WTC11 (cell line): ENCODE measurements at regions not wholly inside any gene's neighbourhood (a gene's known extent, or its start where the extent isn't known, plus 50 kb on each side); places are given as distances from the start of the nearest gene placed in this dataset.
A peak's percentile ranks its signal among the peaks of the same experiment; 100 is the strongest.

Source experiments
- ATAC-seq: fragments of 200-7000 bp; cut with Tn5 transposase; 2 replicates; pipeline ENCODE4 v1.10.0; 2021; ENCODE audit warnings: mild to moderate bottlenecking, moderate library complexity
- CTCF ChIA-PET: fragments of 300-600 bp; sonication (Branson Sonifier 250); formaldehyde crosslinking; loops from one replicate; lab custom pipeline; 2021; ENCODE audit warnings: antibody characterized with exemption; lab: Charles Lee
- POLR2A ChIA-PET: fragments of 350-600 bp; sonication (Branson Sonifier 250); formaldehyde crosslinking; loops from one replicate; lab custom pipeline; 2021; ENCODE audit warnings: antibody characterized with exemption; lab: Charles Lee
- DNase-seq: peaks from one replicate; pipeline ENCODE4 v3.0.0; 2021; ENCODE audit warnings: low spot score
- H3K27ac Mint-ChIP-seq: 2 replicates; pipeline ENCODE4 v1.8.0; 2021; ENCODE audit warnings: mixed read lengths
- H3K27me3 Mint-ChIP-seq: 2 replicates; pipeline ENCODE4 v1.8.0; 2021; ENCODE audit warnings: low read depth, mild to moderate bottlenecking, moderate library complexity, mixed read lengths
- H3K36me3 Mint-ChIP-seq: 2 replicates; pipeline ENCODE4 v1.8.0; 2021; ENCODE audit warnings: mixed read lengths
- H3K4me1 Mint-ChIP-seq: 2 replicates; pipeline ENCODE4 v1.8.0; 2022; ENCODE audit warnings: mixed read lengths
- H3K4me3 Mint-ChIP-seq: 2 replicates; pipeline ENCODE4 v1.8.0; 2021; ENCODE audit warnings: mild to moderate bottlenecking, moderate library complexity, mixed read lengths
- H3K9me3 Mint-ChIP-seq: 2 replicates; pipeline ENCODE4 v1.8.0; 2021; ENCODE audit warnings: mixed read lengths
- ATF1 ChIP-seq: sonication (generic); formaldehyde crosslinking; IDR thresholded peaks from 2 replicates; pipeline ENCODE4 v1.8.1; 2023; ENCODE audit warnings: mild to moderate bottlenecking, moderate library complexity, missing genetic modification reagents
- CREB1 ChIP-seq: sonication (generic); formaldehyde crosslinking; IDR thresholded peaks from 2 replicates; pipeline ENCODE4 v1.8.0; 2023; ENCODE audit warnings: mild to moderate bottlenecking, missing genetic modification reagents
- CTCF ChIP-seq: fragments of 200-600 bp; IDR thresholded peaks from 2 replicates; pipeline ENCODE4 v1.8.0; 2022; ENCODE audit warnings: antibody characterized with exemption
- ERG ChIP-seq: fragments of 250-450 bp; sonication (Bioruptor Pico); IDR thresholded peaks from 2 replicates; pipeline ENCODE4 v1.8.0; 2021; ENCODE audit warnings: mild to moderate bottlenecking
- FOXJ3 ChIP-seq: sonication (generic); formaldehyde crosslinking; IDR thresholded peaks from 2 replicates; pipeline ENCODE4 v1.9.0; 2021; ENCODE audit warnings: missing genetic modification reagents, mild to moderate bottlenecking, borderline replicate concordance
- GABPB1 ChIP-seq: sonication (generic); formaldehyde crosslinking; IDR thresholded peaks from 2 replicates; pipeline ENCODE4 v1.8.1; 2023; ENCODE audit warnings: mild to moderate bottlenecking, missing genetic modification reagents
- NFATC4 ChIP-seq: fragments of 250-450 bp; sonication (Bioruptor Pico); IDR thresholded peaks from 2 replicates; pipeline ENCODE4 v1.9.0; 2021; ENCODE audit warnings: mild to moderate bottlenecking
- NFE2L1 ChIP-seq: sonication (generic); formaldehyde crosslinking; IDR thresholded peaks from 2 replicates; pipeline ENCODE4 v1.8.1; 2023; ENCODE audit warnings: missing genetic modification reagents
- NR3C1 ChIP-seq: sonication (generic); formaldehyde crosslinking; conservative IDR thresholded peaks from 2 replicates; pipeline ENCODE4 v1.8.1; 2023; ENCODE audit warnings: low read depth, mild to moderate bottlenecking, missing genetic modification reagents
- ZNF232 ChIP-seq: sonication (generic); formaldehyde crosslinking; IDR thresholded peaks from 2 replicates; pipeline ENCODE4 v1.8.0; 2022; ENCODE audit warnings: mild to moderate bottlenecking, missing genetic modification reagents
- ZNF317 ChIP-seq: sonication (generic); formaldehyde crosslinking; IDR thresholded peaks from 2 replicates; pipeline ENCODE4 v1.8.1; 2023; ENCODE audit warnings: low read depth, mild to moderate bottlenecking, moderate library complexity, missing genetic modification reagents, borderline replicate concordance
- ZNF423 ChIP-seq: fragments of 250-450 bp; sonication (Bioruptor Pico); IDR thresholded peaks from 2 replicates; pipeline ENCODE4 v2.1.2; 2022; ENCODE audit warnings: mild to moderate bottlenecking, moderate library complexity
- TF ChIP-seq, protein P1 (sequence below): sonication (generic); formaldehyde crosslinking; IDR thresholded peaks from 2 replicates; pipeline ENCODE4 v1.8.0; 2023; ENCODE audit warnings: mild to moderate bottlenecking, missing genetic modification reagents
- TF ChIP-seq, protein P2 (sequence below): fragments of 250-450 bp; sonication (Bioruptor Pico); conservative IDR thresholded peaks from 2 replicates; pipeline ENCODE4 v1.9.0; 2021; ENCODE audit warnings: mild to moderate bottlenecking
- TF ChIP-seq, protein P3 (sequence below): sonication (generic); formaldehyde crosslinking; IDR thresholded peaks from 2 replicates; pipeline ENCODE4 v1.8.1; 2022; ENCODE audit warnings: missing genetic modification reagents, borderline replicate concordance
- TF ChIP-seq, protein P4 (sequence below): sonication (generic); formaldehyde crosslinking; IDR thresholded peaks from 2 replicates; pipeline ENCODE4 v1.8.1; 2023; ENCODE audit warnings: mild to moderate bottlenecking, missing genetic modification reagents

GRCh38 chr15:91422797-91423196, 322.7 kb downstream of the SV2B start:
- POLR2A ChIA-PET, result no interaction called here
- Mint-ChIP-seq H3K4me3 (no peak overlapping the region; the same call in 1 of the 2 replicates), H3K27me3 (no peaks in the 10 kb centered on the region; the same call in 1 of the 2 replicates), H3K9me3 (peaks cover 3% of the 10 kb centered on the region; the same call in 1 of the 2 replicates), H3K27ac (peak overlapping the region; percentile 62), H3K36me3 (no peaks in the 10 kb centered on the region), H3K4me1 (peaks cover 26% of the 10 kb centered on the region)
- DNase-seq, result no peak
- ATAC-seq, result peak; percentile 82
- no peak for TF ChIP-seq NR3C1
- no peak for TF ChIP-seq ATF1 (CRISPR knock-in tag)
- TF ChIP-seq GABPB1, result no peak
- TF ChIP-seq, protein P1, sequence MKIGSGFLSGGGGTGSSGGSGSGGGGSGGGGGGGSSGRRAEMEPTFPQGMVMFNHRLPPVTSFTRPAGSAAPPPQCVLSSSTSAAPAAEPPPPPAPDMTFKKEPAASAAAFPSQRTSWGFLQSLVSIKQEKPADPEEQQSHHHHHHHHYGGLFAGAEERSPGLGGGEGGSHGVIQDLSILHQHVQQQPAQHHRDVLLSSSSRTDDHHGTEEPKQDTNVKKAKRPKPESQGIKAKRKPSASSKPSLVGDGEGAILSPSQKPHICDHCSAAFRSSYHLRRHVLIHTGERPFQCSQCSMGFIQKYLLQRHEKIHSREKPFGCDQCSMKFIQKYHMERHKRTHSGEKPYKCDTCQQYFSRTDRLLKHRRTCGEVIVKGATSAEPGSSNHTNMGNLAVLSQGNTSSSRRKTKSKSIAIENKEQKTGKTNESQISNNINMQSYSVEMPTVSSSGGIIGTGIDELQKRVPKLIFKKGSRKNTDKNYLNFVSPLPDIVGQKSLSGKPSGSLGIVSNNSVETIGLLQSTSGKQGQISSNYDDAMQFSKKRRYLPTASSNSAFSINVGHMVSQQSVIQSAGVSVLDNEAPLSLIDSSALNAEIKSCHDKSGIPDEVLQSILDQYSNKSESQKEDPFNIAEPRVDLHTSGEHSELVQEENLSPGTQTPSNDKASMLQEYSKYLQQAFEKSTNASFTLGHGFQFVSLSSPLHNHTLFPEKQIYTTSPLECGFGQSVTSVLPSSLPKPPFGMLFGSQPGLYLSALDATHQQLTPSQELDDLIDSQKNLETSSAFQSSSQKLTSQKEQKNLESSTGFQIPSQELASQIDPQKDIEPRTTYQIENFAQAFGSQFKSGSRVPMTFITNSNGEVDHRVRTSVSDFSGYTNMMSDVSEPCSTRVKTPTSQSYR (CRISPR knock-in tag), result no peak
- no peak for TF ChIP-seq NFE2L1 (CRISPR knock-in tag)
- TF ChIP-seq NFATC4, result no peak
- no peak for TF ChIP-seq CTCF
- TF ChIP-seq ERG (CRISPR knock-in tag), result no peak
- no peak for TF ChIP-seq ZNF423 (CRISPR knock-in tag)
- no peak for TF ChIP-seq ZNF317 (CRISPR knock-in tag)
- TF ChIP-seq ZNF232, result no peak
- TF ChIP-seq, protein P2, sequence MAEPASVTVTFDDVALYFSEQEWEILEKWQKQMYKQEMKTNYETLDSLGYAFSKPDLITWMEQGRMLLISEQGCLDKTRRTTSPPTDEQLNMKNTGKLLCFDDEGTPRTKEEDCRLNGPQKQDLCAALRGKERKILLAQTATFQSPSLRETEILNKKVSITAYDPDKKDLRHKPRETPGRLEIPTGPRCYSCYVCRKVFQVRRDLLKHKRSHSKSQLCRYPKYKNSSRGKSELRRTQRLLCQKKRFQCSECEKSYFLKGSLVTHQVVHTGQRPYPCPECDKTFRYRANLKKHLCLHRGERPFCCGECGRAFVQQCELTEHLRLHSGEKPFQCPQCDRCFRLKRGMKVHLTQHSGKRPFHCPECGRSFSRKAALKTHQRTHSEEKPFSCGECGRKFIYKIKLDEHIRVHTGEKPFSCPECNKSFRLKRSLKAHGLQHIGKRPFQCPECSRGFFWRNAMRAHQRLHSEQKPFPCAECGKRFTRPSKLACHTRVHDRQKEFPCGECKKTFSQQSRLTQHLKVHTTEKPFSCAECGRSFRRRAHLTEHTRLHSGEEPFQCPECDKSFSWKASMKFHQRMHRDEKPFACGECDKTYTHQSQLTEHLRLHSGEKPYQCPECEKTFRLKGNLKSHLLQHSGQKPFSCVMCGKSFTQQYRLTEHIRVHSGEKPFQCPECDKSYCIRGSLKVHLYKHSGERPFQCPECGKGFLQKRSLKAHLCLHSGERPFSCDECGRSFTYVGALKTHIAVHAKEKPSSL (CRISPR knock-in tag), result no peak
- no peak for TF ChIP-seq FOXJ3 (CRISPR knock-in tag)
- TF ChIP-seq, protein P3, sequence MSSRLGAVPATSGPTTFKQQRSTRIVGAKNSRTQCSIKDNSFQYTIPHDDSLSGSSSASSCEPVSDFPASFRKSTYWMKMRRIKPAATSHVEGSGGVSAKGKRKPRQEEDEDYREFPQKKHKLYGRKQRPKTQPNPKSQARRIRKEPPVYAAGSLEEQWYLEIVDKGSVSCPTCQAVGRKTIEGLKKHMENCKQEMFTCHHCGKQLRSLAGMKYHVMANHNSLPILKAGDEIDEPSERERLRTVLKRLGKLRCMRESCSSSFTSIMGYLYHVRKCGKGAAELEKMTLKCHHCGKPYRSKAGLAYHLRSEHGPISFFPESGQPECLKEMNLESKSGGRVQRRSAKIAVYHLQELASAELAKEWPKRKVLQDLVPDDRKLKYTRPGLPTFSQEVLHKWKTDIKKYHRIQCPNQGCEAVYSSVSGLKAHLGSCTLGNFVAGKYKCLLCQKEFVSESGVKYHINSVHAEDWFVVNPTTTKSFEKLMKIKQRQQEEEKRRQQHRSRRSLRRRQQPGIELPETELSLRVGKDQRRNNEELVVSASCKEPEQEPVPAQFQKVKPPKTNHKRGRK (CRISPR knock-in tag), result no peak
- TF ChIP-seq, protein P4, sequence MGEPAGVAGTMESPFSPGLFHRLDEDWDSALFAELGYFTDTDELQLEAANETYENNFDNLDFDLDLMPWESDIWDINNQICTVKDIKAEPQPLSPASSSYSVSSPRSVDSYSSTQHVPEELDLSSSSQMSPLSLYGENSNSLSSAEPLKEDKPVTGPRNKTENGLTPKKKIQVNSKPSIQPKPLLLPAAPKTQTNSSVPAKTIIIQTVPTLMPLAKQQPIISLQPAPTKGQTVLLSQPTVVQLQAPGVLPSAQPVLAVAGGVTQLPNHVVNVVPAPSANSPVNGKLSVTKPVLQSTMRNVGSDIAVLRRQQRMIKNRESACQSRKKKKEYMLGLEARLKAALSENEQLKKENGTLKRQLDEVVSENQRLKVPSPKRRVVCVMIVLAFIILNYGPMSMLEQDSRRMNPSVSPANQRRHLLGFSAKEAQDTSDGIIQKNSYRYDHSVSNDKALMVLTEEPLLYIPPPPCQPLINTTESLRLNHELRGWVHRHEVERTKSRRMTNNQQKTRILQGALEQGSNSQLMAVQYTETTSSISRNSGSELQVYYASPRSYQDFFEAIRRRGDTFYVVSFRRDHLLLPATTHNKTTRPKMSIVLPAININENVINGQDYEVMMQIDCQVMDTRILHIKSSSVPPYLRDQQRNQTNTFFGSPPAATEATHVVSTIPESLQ (CRISPR knock-in tag), result no peak
- no peak for TF ChIP-seq CREB1
- CTCF ChIA-PET, result no interaction called here
